Urinary bladder (tissue), 3 donors: ENCODE measurements at regions not wholly inside any gene's neighbourhood (a gene's known extent, or its start where the extent isn't known, plus 50 kb on each side); places are given as distances from the start of the nearest gene placed in this dataset.

Source experiments
- DNase-seq: peaks from one replicate; pipeline ENCODE4 v3.0.0-alpha.2; 2015; ENCODE audit errors: extremely low spot score
- H3K27ac ChIP-seq: one replicate; pipeline ENCODE4 v1.5.1; 2013; ENCODE audit warnings: low read depth, mild to moderate bottlenecking, moderate library complexity
- H3K36me3 ChIP-seq: one replicate; pipeline ENCODE4 v1.6.1; 2013; ENCODE audit warnings: mild to moderate bottlenecking, moderate library complexity; ENCODE audit not compliant: insufficient read depth
- H3K4me1 ChIP-seq: one replicate; pipeline ENCODE4 v1.6.1; 2013; ENCODE audit warnings: mild to moderate bottlenecking, moderate library complexity; ENCODE audit not compliant: insufficient read depth
- H3K4me3 ChIP-seq: one replicate; pipeline ENCODE4 v1.5.1; 2013; ENCODE audit warnings: low read depth, low read length
- WGBS: extraction: QIAGEN DNeasy Blood & Tissue Kit; methylation state at CpG from one replicate; pipeline ENCODE4 v1.1.7; 2013; 5-methylcytosine and 5-hydroxymethylcytosine counted together
- donor health status: healthy with polysubstance abuse.
- donor health status: healthy.

DNA sequence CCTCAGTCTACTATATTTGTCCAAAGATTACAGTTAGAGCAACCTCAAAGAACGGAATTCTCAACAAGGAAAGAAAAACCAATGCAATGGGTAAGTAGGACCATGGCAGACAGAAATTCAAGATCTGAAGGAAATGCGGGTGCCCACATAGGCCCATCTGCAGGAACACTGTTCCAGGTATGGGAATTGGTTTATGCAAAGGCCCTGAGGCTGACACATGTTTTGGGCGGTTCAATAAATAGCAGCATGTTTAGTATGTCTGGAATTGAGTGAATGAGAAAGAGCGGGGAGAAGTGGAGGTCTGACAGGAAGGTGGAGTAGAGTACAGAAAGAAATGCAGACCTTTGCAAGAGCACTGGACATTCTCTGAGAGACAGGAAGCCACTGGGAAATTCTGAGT, 164.7 kb upstream of the KLF12 start:
- H3K36me3 ChIP-seq: no peaks in the 10 kb centered on the region
- 96% methylated on average over 4 of the region's 4 CpGs for WGBS
- H3K27ac ChIP-seq: no peak overlapping the region
- H3K4me3 ChIP-seq: no peak overlapping the region
- H3K4me1 ChIP-seq: no peaks in the 10 kb centered on the region
- no peak for DNase-seq

- peak; percentile 89 for DNase-seq
- H3K27ac ChIP-seq: no peak overlapping the region
Measured at GRCh38 chr13:74289861-74290773, 155.9 kb upstream of the KLF12 start.

GRCh38 chr13:74289107-74289506, 154.9 kb upstream of the KLF12 start:
- no peaks in the 10 kb centered on the region for H3K4me1 ChIP-seq
- WGBS: 80% methylated on average over 7 of the region's 7 CpGs
- H3K27ac ChIP-seq: no peak overlapping the region
- no peaks in the 10 kb centered on the region for H3K36me3 ChIP-seq
- DNase-seq: no peak
- no peak overlapping the region for H3K4me3 ChIP-seq

More at GRCh38 chr13:74289861-74290773, 155.9 kb upstream of the KLF12 start:
- no peaks in the 10 kb centered on the region for H3K36me3 ChIP-seq
- H3K4me1 ChIP-seq: no peaks in the 10 kb centered on the region
- 31% methylated on average over 10 of the region's 10 CpGs for WGBS
- no peak overlapping the region for H3K4me3 ChIP-seq

GRCh38 chr13:74288361-74288911, 154.2 kb upstream of the KLF12 start:
- no peak overlapping the region for H3K27ac ChIP-seq
- WGBS: 19% methylated on average over 10 of the region's 10 CpGs
- H3K4me1 ChIP-seq: no peaks in the 10 kb centered on the region

DNA sequence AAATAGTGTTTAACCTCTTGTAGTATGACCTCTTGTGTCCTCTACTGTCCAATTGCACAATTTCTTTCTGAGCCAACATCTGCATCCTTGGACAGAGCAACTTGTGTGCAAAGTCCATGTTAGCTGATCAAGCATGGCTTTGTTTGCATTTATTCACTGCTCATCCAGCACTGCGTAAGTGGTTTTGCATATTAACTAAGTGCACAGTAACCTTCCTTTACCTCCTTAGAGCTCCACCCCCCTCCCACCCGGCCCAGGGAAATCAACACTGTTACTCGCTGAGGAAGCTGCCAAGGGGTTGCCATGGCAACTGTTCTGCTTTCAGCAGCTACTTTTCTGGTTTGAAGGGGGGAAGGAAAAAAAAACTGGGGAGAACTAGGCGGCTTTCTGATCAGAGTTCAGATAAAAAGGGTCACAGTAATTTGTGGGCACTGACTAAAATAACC, 153.5 kb upstream of the KLF12 start:
- H3K4me1 ChIP-seq: no peaks in the 10 kb centered on the region
- 5% methylated on average over 4 of the region's 4 CpGs for WGBS
- H3K4me3 ChIP-seq: no peak overlapping the region
- H3K36me3 ChIP-seq: no peaks in the 10 kb centered on the region
- no peak overlapping the region for H3K27ac ChIP-seq
- peak; percentile 76 for DNase-seq

More at GRCh38 chr13:74288361-74288911, 154.2 kb upstream of the KLF12 start:
- Histone ChIP-seq H3K4me3 (no peak overlapping the region), H3K36me3 (no peaks in the 10 kb centered on the region)
- peak; percentile 20 for DNase-seq

- no peak overlapping the region for H3K4me3 ChIP-seq
- no peaks in the 10 kb centered on the region for H3K4me1 ChIP-seq
- no peak for DNase-seq
- H3K27ac ChIP-seq: no peak overlapping the region
- WGBS: 74% methylated on average over 1 of the region's 1 CpG
- no peaks in the 10 kb centered on the region for H3K36me3 ChIP-seq
Measured at GRCh38 chr13:74280795-74281490, 146.7 kb upstream of the KLF12 start.

GRCh38 chr13:74280093-74280794, 146.0 kb upstream of the KLF12 start:
- Histone ChIP-seq H3K4me1 (no peaks in the 10 kb centered on the region), H3K4me3 (no peak overlapping the region), H3K36me3 (no peaks in the 10 kb centered on the region), H3K27ac (no peak overlapping the region)
- 93% methylated on average over 3 of the region's 3 CpGs for WGBS
- DNase-seq: no peak

DNA sequence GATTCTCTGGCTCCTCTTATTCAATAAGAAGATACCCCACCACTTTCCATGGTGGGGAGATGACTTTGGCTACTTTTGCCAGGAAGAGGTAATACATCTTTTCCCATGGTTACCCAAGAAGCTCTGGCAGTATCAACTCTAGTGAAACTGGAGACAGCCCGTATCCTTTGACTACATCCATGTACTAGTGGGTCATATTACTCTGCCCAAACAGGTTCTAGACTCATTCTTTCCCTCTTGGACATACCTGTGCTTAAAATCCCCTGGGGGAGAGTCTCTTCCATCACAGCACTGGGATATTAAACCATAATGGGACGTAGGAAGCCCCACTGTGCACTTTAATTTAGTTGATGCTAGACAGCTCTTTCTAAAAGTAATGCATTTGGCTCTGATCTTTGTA, 144.7 kb upstream of the KLF12 start:
- Histone ChIP-seq H3K4me1 (no peaks in the 10 kb centered on the region), H3K36me3 (no peaks in the 10 kb centered on the region), H3K4me3 (no peak overlapping the region), H3K27ac (no peak overlapping the region)
- WGBS: 96% methylated on average over 2 of the region's 2 CpGs
- no peak for DNase-seq

DNA sequence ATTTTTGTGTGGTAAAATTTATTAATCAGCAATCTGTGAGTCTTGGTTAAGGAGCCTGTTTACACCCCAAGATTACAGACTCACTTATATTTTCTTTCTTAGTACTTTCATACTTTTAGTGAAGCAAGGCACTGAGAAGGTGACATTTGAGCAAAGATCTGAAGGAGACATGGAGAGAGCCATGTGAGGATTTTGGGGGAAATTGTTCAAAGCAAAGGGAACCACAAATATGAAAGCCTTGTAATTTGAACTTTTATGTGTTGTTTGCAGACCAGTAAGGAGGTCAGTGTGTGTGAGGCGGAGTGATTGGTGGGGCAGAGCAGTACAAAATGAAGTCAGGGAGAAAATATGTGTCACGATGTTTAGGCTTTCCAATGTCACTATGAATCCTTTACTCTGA, 140.7 kb upstream of the KLF12 start:
- H3K4me3 ChIP-seq: no peak overlapping the region
- WGBS: 74% methylated on average over 2 of the region's 2 CpGs
- peaks cover 2% of the 10 kb centered on the region for H3K36me3 ChIP-seq
- no peak for DNase-seq
- H3K27ac ChIP-seq: no peak overlapping the region
- H3K4me1 ChIP-seq: no peaks in the 10 kb centered on the region

DNA sequence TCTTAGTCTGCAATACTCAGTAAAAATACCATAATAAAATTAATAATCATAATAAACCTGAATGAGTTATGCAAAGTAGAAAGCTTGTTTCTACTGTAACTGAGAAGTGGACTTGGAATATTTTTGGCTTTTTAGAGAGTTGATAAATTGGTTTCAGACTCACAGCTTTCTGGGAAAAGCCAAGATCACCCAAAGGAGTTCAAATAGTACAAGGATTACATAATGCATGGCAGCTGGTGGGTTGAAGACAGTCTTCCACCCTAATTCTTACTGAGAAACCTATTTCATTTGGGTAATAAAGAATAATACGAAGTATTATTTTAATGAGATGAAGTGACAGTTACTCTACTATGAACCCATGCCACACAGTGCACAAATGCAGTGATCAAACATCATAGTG, 139.4 kb upstream of the KLF12 start:
- 88% methylated on average over 1 of the region's 1 CpG for WGBS
- H3K4me3 ChIP-seq: no peak overlapping the region
- no peak overlapping the region for H3K27ac ChIP-seq
- DNase-seq: no peak
- no peaks in the 10 kb centered on the region for H3K4me1 ChIP-seq
- H3K36me3 ChIP-seq: peaks cover 2% of the 10 kb centered on the region

GRCh38 chr13:74272826-74273225, 138.6 kb upstream of the KLF12 start:
- Histone ChIP-seq H3K27ac (no peak overlapping the region), H3K4me1 (no peaks in the 10 kb centered on the region), H3K4me3 (no peak overlapping the region), H3K36me3 (peaks cover 2% of the 10 kb centered on the region)
- 39% methylated on average over 1 of the region's 1 CpG for WGBS
- no peak for DNase-seq

GRCh38 chr13:74270018-74270417, 135.8 kb upstream of the KLF12 start:
- no peak for DNase-seq
- Histone ChIP-seq H3K4me1 (no peaks in the 10 kb centered on the region), H3K4me3 (no peak overlapping the region), H3K36me3 (peaks cover 2% of the 10 kb centered on the region), H3K27ac (no peak overlapping the region)
- WGBS: 33% methylated on average over 1 of the region's 1 CpG

GRCh38 chr13:74266861-74267260, 132.7 kb upstream of the KLF12 start:
- no peaks in the 10 kb centered on the region for H3K4me1 ChIP-seq
- WGBS: 95% methylated on average over 1 of the region's 1 CpG
- H3K27ac ChIP-seq: no peak overlapping the region
- DNase-seq: no peak
- H3K4me3 ChIP-seq: no peak overlapping the region
- H3K36me3 ChIP-seq: no peaks in the 10 kb centered on the region
